IPS-18a (cell line): ENCODE measurements at regions not wholly inside any gene's neighbourhood (a gene's known extent, or its start where the extent isn't known, plus 50 kb on each side); places are given as distances from the start of the nearest gene placed in this dataset.
"Not testable (repeated sequence)": the region's sequence is repeated elsewhere in the genome, so short reads cannot be mapped to it uniquely, and the experiment has no call there.

Experiments
- H3K27ac ChIP-seq: one replicate; pipeline ENCODE4 v1.5.1; 2013; ENCODE audit warnings: low read length
- H3K27me3 ChIP-seq: one replicate; pipeline ENCODE4 v1.6.1; 2013; ENCODE audit warnings: mild to moderate bottlenecking, low read length; ENCODE audit not compliant: control insufficient read depth, insufficient read depth
- H3K36me3 ChIP-seq: one replicate; pipeline ENCODE4 v1.6.1; 2013; ENCODE audit warnings: low read depth, low read length; ENCODE audit not compliant: control insufficient read depth
- H3K4me1 ChIP-seq: one replicate; pipeline ENCODE4 v1.6.1; 2013; ENCODE audit warnings: low read depth, low read length; ENCODE audit not compliant: control insufficient read depth
- H3K4me3 ChIP-seq: one replicate; pipeline ENCODE4 v1.5.1; 2013; ENCODE audit warnings: low read length
- H3K9ac ChIP-seq: one replicate; pipeline ENCODE4 v1.6.1; 2013; ENCODE audit warnings: mild to moderate bottlenecking, low read length, moderate library complexity
- H3K9me3 ChIP-seq: one replicate; pipeline ENCODE4 v1.6.1; 2013; ENCODE audit warnings: low read depth, low read length; ENCODE audit not compliant: control insufficient read depth

- not testable (repeated sequence) for H3K27me3 ChIP-seq, H3K36me3 ChIP-seq, H3K9me3 ChIP-seq, H3K4me3 ChIP-seq, H3K27ac ChIP-seq, H3K4me1 ChIP-seq, H3K9ac ChIP-seq
Observed at GRCh38 chr7:142636107-142636506, 113.2 kb upstream of the PRSS1 start.

DNA sequence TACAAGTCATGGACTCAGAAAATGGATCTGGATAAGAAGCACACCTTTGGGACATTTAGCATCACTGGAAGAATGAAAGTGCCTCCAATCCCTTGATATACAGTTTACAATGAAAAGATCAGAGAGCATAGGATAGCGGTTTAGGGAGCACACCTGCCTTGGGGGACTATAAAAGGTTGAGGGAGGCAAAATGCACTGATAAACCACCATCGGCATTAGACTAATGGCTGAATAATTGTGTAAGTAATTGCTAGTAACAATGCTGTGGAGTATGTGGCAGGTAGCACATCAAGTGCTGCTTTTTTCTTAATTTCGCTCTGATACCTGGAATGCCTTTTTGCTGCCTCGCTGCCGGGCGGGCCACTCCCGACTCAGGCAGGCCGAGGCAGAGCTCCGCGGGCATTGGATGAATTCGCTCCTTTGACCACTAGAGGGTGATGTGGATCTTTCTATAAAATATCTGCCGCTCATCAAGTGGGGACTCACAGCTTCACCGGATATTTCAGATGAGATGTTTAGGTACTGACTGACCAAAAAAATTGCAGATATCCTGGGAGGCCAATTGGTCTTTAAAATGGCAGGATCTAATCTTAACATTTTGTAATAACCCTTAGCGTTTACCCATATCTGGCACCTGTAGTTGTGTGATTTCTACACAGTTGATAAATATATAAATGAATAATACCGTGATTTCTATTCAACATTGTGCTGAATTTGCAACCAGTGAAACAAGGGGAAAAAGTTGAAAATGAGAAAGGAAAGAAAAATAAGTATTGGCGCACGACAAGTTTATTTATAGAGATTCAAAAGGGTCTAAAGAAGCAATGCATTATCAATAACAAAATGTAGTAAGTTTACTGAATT, 116.8 kb upstream of the PRSS1 start:
- Histone ChIP-seq H3K9me3 (no peaks in the 10 kb centered on the region), H3K36me3 (no peaks in the 10 kb centered on the region), H3K4me1 (no peaks in the 10 kb centered on the region), H3K9ac (no peak overlapping the region), H3K4me3 (no peak overlapping the region), H3K27ac (no peak overlapping the region), H3K27me3 (no peaks in the 10 kb centered on the region)

GRCh38 chr7:142629588-142630260, 119.5 kb upstream of the PRSS1 start:
- Histone ChIP-seq H3K4me3 (no peak overlapping the region), H3K4me1 (no peaks in the 10 kb centered on the region)

GRCh38 chr7:142628945-142629344, 120.3 kb upstream of the PRSS1 start:
- Histone ChIP-seq H3K4me1 (no peaks in the 10 kb centered on the region), H3K9ac (no peak overlapping the region), H3K27ac (no peak overlapping the region), H3K4me3 (no peak overlapping the region), H3K36me3 (no peaks in the 10 kb centered on the region), H3K27me3 (no peaks in the 10 kb centered on the region), H3K9me3 (no peaks in the 10 kb centered on the region)

More at GRCh38 chr7:142629588-142630260, 119.5 kb upstream of the PRSS1 start:
- Histone ChIP-seq H3K27ac (no peak overlapping the region), H3K9me3 (no peaks in the 10 kb centered on the region), H3K36me3 (no peaks in the 10 kb centered on the region), H3K9ac (no peak overlapping the region), H3K27me3 (no peaks in the 10 kb centered on the region)

GRCh38 chr7:142627223-142627622, 122.0 kb upstream of the PRSS1 start:
- not testable (repeated sequence) for H3K9me3 ChIP-seq, H3K36me3 ChIP-seq, H3K27ac ChIP-seq, H3K4me1 ChIP-seq, H3K27me3 ChIP-seq, H3K9ac ChIP-seq, H3K4me3 ChIP-seq

GRCh38 chr7:142626420-142627035, 122.7 kb upstream of the PRSS1 start:
- Histone ChIP-seq H3K9ac (no peak overlapping the region), H3K27ac (no peak overlapping the region), H3K4me1 (no peaks in the 10 kb centered on the region), H3K4me3 (no peak overlapping the region), H3K36me3 (no peaks in the 10 kb centered on the region), H3K9me3 (no peaks in the 10 kb centered on the region), H3K27me3 (no peaks in the 10 kb centered on the region)

DNA sequence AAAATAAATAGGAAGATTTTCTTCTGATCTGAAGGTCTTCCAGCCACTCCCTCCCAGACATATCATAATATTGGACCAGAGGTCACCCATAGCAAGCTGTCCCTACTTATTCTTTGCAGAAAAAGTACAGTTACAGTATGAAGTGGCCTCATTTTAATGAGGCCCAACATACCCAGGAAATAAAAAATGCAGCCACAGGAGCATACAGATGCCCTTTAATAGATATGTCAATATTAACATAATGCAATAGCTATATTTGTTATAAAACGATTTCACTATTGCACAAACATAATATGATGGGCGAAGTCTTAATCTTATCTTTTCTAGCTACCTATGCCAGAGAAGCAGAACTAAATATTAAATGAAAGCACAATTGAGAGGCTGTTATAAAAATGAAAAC, 124.1 kb upstream of the PRSS1 start:
- not testable (repeated sequence) for H3K9ac ChIP-seq, H3K27ac ChIP-seq, H3K4me1 ChIP-seq, H3K4me3 ChIP-seq, H3K36me3 ChIP-seq, H3K27me3 ChIP-seq, H3K9me3 ChIP-seq

DNA sequence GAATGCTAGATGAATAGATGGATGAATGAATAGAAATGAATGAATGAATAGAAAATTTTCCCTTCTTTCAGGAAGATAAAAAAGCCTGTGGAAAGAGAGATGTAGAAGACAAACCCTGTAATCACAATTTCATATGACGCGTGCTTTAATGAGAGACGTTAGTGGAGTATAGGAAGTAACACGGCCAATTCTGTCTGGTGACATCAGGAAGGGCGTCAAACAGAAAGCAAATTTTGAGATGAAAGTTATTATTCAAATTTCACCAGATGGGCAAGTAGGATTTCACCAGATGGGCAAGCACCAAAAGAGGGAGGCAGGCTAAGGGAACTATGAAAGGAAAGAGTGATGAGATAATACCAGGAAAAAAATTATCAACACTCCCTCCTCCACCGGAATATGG, 128.9 kb upstream of the PRSS1 start:
- Histone ChIP-seq H3K27me3 (no peaks in the 10 kb centered on the region), H3K4me1 (no peaks in the 10 kb centered on the region), H3K9me3 (no peaks in the 10 kb centered on the region), H3K27ac (no peak overlapping the region), H3K36me3 (no peaks in the 10 kb centered on the region), H3K4me3 (no peak overlapping the region), H3K9ac (no peak overlapping the region)

DNA sequence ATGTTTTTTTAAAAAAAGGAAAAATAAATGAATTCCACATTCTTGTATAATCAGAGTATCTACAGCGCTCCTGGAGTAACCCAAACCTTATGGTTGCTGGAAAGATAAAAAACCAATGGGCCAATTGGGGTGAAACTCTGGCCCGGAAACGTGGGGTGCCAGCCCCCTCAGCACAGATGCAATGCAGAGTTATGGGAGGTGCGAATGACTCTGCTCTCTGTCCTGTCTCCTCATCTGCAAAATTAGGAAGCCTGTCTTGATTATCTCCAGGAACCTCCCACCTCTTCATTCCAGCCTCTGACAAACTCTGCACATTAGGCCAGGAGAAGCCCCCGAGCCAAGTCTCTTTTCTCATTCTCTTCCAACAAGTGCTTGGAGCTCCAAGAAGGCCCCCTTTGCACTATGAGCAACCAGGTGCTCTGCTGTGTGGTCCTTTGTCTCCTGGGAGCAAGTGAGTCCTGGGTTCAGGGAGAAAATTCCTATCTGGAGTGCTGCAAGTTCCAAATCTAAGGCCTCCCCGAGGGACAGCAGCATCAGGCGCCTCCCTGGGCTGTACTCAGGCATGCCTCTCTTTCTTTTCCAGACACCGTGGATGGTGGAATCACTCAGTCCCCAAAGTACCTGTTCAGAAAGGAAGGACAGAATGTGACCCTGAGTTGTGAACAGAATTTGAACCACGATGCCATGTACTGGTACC, 130.5 kb upstream of the PRSS1 start:
- Histone ChIP-seq H3K27ac (no peak overlapping the region), H3K27me3 (no peaks in the 10 kb centered on the region), H3K9ac (no peak overlapping the region), H3K36me3 (no peaks in the 10 kb centered on the region), H3K4me3 (no peak overlapping the region), H3K4me1 (no peaks in the 10 kb centered on the region), H3K9me3 (no peaks in the 10 kb centered on the region)

- no peaks in the 10 kb centered on the region for H3K9me3 ChIP-seq
- H3K36me3 ChIP-seq: no peaks in the 10 kb centered on the region
- H3K4me1 ChIP-seq: no peaks in the 10 kb centered on the region
- no peak overlapping the region for H3K27ac ChIP-seq
- no peak overlapping the region for H3K9ac ChIP-seq
- H3K4me3 ChIP-seq: no peak overlapping the region
- no peaks in the 10 kb centered on the region for H3K27me3 ChIP-seq
Observed at GRCh38 chr7:142616842-142617241, 132.4 kb upstream of the PRSS1 start.

DNA sequence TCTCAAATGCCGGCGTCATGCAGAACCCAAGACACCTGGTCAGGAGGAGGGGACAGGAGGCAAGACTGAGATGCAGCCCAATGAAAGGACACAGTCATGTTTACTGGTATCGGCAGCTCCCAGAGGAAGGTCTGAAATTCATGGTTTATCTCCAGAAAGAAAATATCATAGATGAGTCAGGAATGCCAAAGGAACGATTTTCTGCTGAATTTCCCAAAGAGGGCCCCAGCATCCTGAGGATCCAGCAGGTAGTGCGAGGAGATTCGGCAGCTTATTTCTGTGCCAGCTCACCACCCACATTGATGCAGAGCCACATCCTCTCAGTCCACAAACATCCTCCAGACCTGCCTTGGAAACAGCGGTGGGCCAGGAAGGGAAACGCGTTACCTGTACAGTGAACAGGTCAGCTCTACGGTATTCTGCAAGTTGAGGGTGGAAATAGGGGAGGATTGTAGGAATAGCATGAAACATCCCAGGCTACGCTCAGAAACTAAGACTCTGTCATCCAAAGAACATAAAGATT, 133.1 kb upstream of the PRSS1 start:
- no peaks in the 10 kb centered on the region for H3K27me3 ChIP-seq
- H3K9me3 ChIP-seq: no peaks in the 10 kb centered on the region
- no peak overlapping the region for H3K4me3 ChIP-seq
- no peaks in the 10 kb centered on the region for H3K4me1 ChIP-seq
- H3K36me3 ChIP-seq: no peaks in the 10 kb centered on the region
- no peak overlapping the region for H3K27ac ChIP-seq
- H3K9ac ChIP-seq: no peak overlapping the region
